GM21515 (cell line): ENCODE measurements at regions not wholly inside any gene's neighbourhood (a gene's known extent, or its start where the extent isn't known, plus 50 kb on each side); places are given as distances from the start of the nearest gene placed in this dataset.
"Not testable (repeated sequence)": the region's sequence is repeated elsewhere in the genome, so short reads cannot be mapped to it uniquely, and the experiment has no call there.

Experiments used
- ATAC-seq: cut with Tn5 transposase; IDR thresholded peaks from one replicate; pipeline ENCODE4 v1.9.1; 2021; ENCODE audit not compliant: unreplicated experiment

- no peak for ATAC-seq
These were observed 324.2 kb downstream of the AEBP2 start for GRCh38 chr12:19763488-19763887.

GRCh38 chr12:19764408-19764807 lies 325.1 kb downstream of the AEBP2 start:
- ATAC-seq = no peak

GRCh38 chr12:19771858-19772257 lies 332.6 kb downstream of the AEBP2 start:
- ATAC-seq = no peak

- no peak for ATAC-seq
These were observed 333.5 kb downstream of the AEBP2 start for GRCh38 chr12:19772776-19773175.

- ATAC-seq = no peak
These were observed 335.9 kb downstream of the AEBP2 start for GRCh38 chr12:19775241-19775640.

GRCh38 chr12:19775976-19776375 lies 336.7 kb downstream of the AEBP2 start:
- not testable (repeated sequence) for ATAC-seq

- no peak for ATAC-seq
These were observed 338.9 kb downstream of the AEBP2 start for GRCh38 chr12:19778172-19778571.

- ATAC-seq = no peak
These were observed 339.5 kb downstream of the AEBP2 start for GRCh38 chr12:19778797-19779196.

GRCh38 chr12:19779395-19780056 lies 340.2 kb downstream of the AEBP2 start:
- no peak for ATAC-seq

GRCh38 chr12:19780460-19780859 lies 341.2 kb downstream of the AEBP2 start:
- no peak for ATAC-seq

- no peak for ATAC-seq
These were observed 344.5 kb downstream of the AEBP2 start for GRCh38 chr12:19783547-19784444.

- no peak for ATAC-seq
These were observed 352.7 kb downstream of the AEBP2 start for GRCh38 chr12:19792028-19792427.

GRCh38 chr12:19794116-19794515 lies 354.8 kb downstream of the AEBP2 start:
- no peak for ATAC-seq

- ATAC-seq = no peak
These were observed 359.9 kb downstream of the AEBP2 start for GRCh38 chr12:19799216-19799615.

- no peak for ATAC-seq
These were observed 360.8 kb downstream of the AEBP2 start for GRCh38 chr12:19799895-19800602.

GRCh38 chr12:19800884-19801283 lies 361.6 kb downstream of the AEBP2 start:
- no peak for ATAC-seq

GRCh38 chr12:19801941-19802340 lies 362.6 kb downstream of the AEBP2 start:
- ATAC-seq = no peak

GRCh38 chr12:19802915-19803314 lies 363.6 kb downstream of the AEBP2 start:
- ATAC-seq = no peak

GRCh38 chr12:19804737-19805136 lies 365.4 kb downstream of the AEBP2 start:
- no peak for ATAC-seq

- no peak for ATAC-seq
These were observed 369.1 kb downstream of the AEBP2 start for GRCh38 chr12:19808371-19808770.

GRCh38 chr12:19810213-19810612 lies 370.9 kb downstream of the AEBP2 start:
- ATAC-seq = no peak

- ATAC-seq = no peak
These were observed 372.6 kb downstream of the AEBP2 start for GRCh38 chr12:19811922-19812321.
